H1 (cell line): ENCODE measurements at regions not wholly inside any gene's neighbourhood (a gene's known extent, or its start where the extent isn't known, plus 50 kb on each side); places are given as distances from the start of the nearest gene placed in this dataset.

Source experiments
- BRCA1 ChIP-seq: IDR thresholded peaks from 2 replicates; pipeline ENCODE4 v1.6.1; 2012; ENCODE audit warnings: low read depth, low read length, improper control_type of control experiment
- JUND ChIP-seq: IDR thresholded peaks from 2 replicates; pipeline ENCODE4 v1.6.1; 2011; ENCODE audit warnings: mild to moderate bottlenecking, improper control_type of control experiment, low read length
- KDM1A ChIP-seq: fragments of 200-600, 300-600 bp; sonication (generic); IDR thresholded peaks from 2 replicates; pipeline ENCODE4 v1.7.1; 2016; ENCODE audit warnings: mild to moderate bottlenecking, low read length, borderline replicate concordance
- POLR2AphosphoS5 ChIP-seq: IDR thresholded peaks from 2 replicates; pipeline ENCODE4 v1.6.1; 2011; ENCODE audit warnings: low read depth, low read length
- TF ChIP-seq, protein P1 (sequence below), 3 experiments: IDR thresholded peaks; 1 replicate in 2 of 3; 2 replicates in 1 of 3; pipeline versions ENCODE4 v1.5.1 to v1.6.1; 2011; ENCODE audit warnings: low read length in 3 of 3, mild to moderate bottlenecking in 3 of 3, inconsistent platforms in 2 of 3, low read depth in 1 of 3, moderate library complexity in 1 of 3; ENCODE audit not compliant: insufficient read depth in 1 of 3; ENCODE audit errors: control extremely low read depth in 1 of 3

DNA sequence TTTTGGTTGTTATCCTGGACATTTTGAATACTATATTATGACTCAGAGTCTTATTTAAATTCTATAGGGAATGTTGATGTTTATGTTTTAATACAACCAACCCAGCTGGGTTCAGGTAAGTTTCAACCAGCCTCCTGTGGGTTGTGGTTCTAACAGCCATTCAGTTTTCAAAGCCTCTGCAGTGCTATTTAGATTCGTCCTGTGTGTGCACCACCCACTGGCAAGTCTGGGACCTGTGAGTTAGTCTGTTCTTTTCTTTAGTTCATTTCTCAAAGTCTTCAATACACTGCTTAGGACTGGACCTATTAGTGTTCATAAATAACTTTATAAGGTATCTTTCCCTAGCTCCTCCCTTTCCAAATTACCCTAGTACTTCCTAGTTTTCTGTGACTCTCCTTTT, 170.6 kb downstream of the TMEM132E start:
- TF ChIP-seq JUND = no peak
- TF ChIP-seq BRCA1 = no peak
- TF ChIP-seq, protein P1, sequence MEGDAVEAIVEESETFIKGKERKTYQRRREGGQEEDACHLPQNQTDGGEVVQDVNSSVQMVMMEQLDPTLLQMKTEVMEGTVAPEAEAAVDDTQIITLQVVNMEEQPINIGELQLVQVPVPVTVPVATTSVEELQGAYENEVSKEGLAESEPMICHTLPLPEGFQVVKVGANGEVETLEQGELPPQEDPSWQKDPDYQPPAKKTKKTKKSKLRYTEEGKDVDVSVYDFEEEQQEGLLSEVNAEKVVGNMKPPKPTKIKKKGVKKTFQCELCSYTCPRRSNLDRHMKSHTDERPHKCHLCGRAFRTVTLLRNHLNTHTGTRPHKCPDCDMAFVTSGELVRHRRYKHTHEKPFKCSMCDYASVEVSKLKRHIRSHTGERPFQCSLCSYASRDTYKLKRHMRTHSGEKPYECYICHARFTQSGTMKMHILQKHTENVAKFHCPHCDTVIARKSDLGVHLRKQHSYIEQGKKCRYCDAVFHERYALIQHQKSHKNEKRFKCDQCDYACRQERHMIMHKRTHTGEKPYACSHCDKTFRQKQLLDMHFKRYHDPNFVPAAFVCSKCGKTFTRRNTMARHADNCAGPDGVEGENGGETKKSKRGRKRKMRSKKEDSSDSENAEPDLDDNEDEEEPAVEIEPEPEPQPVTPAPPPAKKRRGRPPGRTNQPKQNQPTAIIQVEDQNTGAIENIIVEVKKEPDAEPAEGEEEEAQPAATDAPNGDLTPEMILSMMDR (IDR thresholded peaks at IDR 0.05; ENCODE audit: control extremely low read depth in 1 of 3, insufficient read depth in 1 of 3, low read depth in 1 of 3, low read length in 3 of 3) = peak in 1 of 3 experiments; percentile 3; a peak in 1 of 4 replicates
- no peak for TF ChIP-seq KDM1A
- no peak for TF ChIP-seq POLR2AphosphoS5
